ENCODE measurements at regions not wholly inside any gene's neighbourhood (a gene's known extent, or its start where the extent isn't known, plus 50 kb on each side); places are given as distances from the start of the nearest gene placed in this dataset.

GRCh38 chr2:76256458-76257088, 545.9 kb upstream of the GCFC2 start:
- Histone ChIP-seq H4K20me1 (ENCODE audit: control insufficient read depth, extremely low read depth, insufficient read depth, low read length) (no peaks in the 10 kb centered on the region), H3K36me3 (ENCODE audit: control insufficient read depth, insufficient read depth, low read length) (no peaks in the 10 kb centered on the region), H3K4me1 (ENCODE audit: control insufficient read depth, extremely low read depth, insufficient read depth, low read length) (no peaks in the 10 kb centered on the region), H2AFZ (ENCODE audit: low read length) (no peak overlapping the region), H3K27ac (ENCODE audit: insufficient read depth, low read length) (no peak overlapping the region), H3K4me2 (ENCODE audit: extremely low read depth, insufficient read depth, low read length) (no peak overlapping the region), H3K4me3 (replicated peaks in 1 of 4; ENCODE audit: control extremely low read depth in 1 of 4, insufficient read depth in 1 of 4, low read depth in 3 of 4, low read length in 4 of 4) (no peak overlapping the region), H3K9ac (ENCODE audit: insufficient read depth, low read length) (no peak overlapping the region), H3K9me3 (ENCODE audit: control insufficient read depth, insufficient read depth, low read depth, low read length) (no peaks in the 10 kb centered on the region), H3K79me2 (ENCODE audit: control insufficient read depth, insufficient read depth, low read length) (no peaks in the 10 kb centered on the region), H3K27me3 (ENCODE audit: control insufficient read depth, insufficient read depth, low read length) (no peaks in the 10 kb centered on the region)
- no peak for TF ChIP-seq CTCF (conservative IDR thresholded peaks at IDR 0.05 in 1 of 2, IDR thresholded peaks at IDR 0.05 in 1 of 2; ENCODE audit: low read depth in 1 of 2, low read length in 2 of 2)
- TF ChIP-seq EZH2 (IDR thresholded peaks at IDR 0.05; ENCODE audit: low read length, missing control alignments) = no peak
- DNase-seq (ENCODE audit: low read depth in 2 of 2) = no peak

GRCh38 chr2:76252704-76253103, 542.0 kb upstream of the GCFC2 start:
- no peak overlapping the region for H3K4me3 ChIP-seq (replicated peaks in 1 of 4; ENCODE audit: control extremely low read depth in 1 of 4, insufficient read depth in 1 of 4, low read depth in 3 of 4, low read length in 4 of 4)
- no peaks in the 10 kb centered on the region for H3K79me2 ChIP-seq (ENCODE audit: control insufficient read depth, insufficient read depth, low read length)
- H3K4me2 ChIP-seq (ENCODE audit: extremely low read depth, insufficient read depth, low read length) = no peak overlapping the region
- no peaks in the 10 kb centered on the region for H3K27me3 ChIP-seq (ENCODE audit: control insufficient read depth, insufficient read depth, low read length)
- no peak overlapping the region for H3K9ac ChIP-seq (ENCODE audit: insufficient read depth, low read length)
- no peak for DNase-seq (ENCODE audit: low read depth in 2 of 2)
- no peak for TF ChIP-seq EZH2 (IDR thresholded peaks at IDR 0.05; ENCODE audit: low read length, missing control alignments)
- no peak for TF ChIP-seq CTCF (conservative IDR thresholded peaks at IDR 0.05 in 1 of 2, IDR thresholded peaks at IDR 0.05 in 1 of 2; ENCODE audit: low read depth in 1 of 2, low read length in 2 of 2)
- H4K20me1 ChIP-seq (ENCODE audit: control insufficient read depth, extremely low read depth, insufficient read depth, low read length) = no peaks in the 10 kb centered on the region
- H3K4me1 ChIP-seq (ENCODE audit: control insufficient read depth, extremely low read depth, insufficient read depth, low read length) = no peaks in the 10 kb centered on the region
- no peaks in the 10 kb centered on the region for H3K36me3 ChIP-seq (ENCODE audit: control insufficient read depth, insufficient read depth, low read length)
- H2AFZ ChIP-seq (ENCODE audit: low read length) = no peak overlapping the region
- H3K27ac ChIP-seq (ENCODE audit: insufficient read depth, low read length) = no peak overlapping the region
- H3K9me3 ChIP-seq (ENCODE audit: control insufficient read depth, insufficient read depth, low read depth, low read length) = no peaks in the 10 kb centered on the region

GRCh38 chr2:76251342-76251741, 540.6 kb upstream of the GCFC2 start:
- H3K4me2 ChIP-seq (ENCODE audit: extremely low read depth, insufficient read depth, low read length) = no peak overlapping the region
- no peak overlapping the region for H3K9ac ChIP-seq (ENCODE audit: insufficient read depth, low read length)
- no peaks in the 10 kb centered on the region for H3K36me3 ChIP-seq (ENCODE audit: control insufficient read depth, insufficient read depth, low read length)
- no peak overlapping the region for H3K27ac ChIP-seq (ENCODE audit: insufficient read depth, low read length)
- no peaks in the 10 kb centered on the region for H3K9me3 ChIP-seq (ENCODE audit: control insufficient read depth, insufficient read depth, low read depth, low read length)
- no peak for TF ChIP-seq CTCF (conservative IDR thresholded peaks at IDR 0.05 in 1 of 2, IDR thresholded peaks at IDR 0.05 in 1 of 2; ENCODE audit: low read depth in 1 of 2, low read length in 2 of 2)
- no peak for TF ChIP-seq EZH2 (IDR thresholded peaks at IDR 0.05; ENCODE audit: low read length, missing control alignments)
- no peaks in the 10 kb centered on the region for H4K20me1 ChIP-seq (ENCODE audit: control insufficient read depth, extremely low read depth, insufficient read depth, low read length)
- no peak overlapping the region for H3K4me3 ChIP-seq (replicated peaks in 1 of 4; ENCODE audit: control extremely low read depth in 1 of 4, insufficient read depth in 1 of 4, low read depth in 3 of 4, low read length in 4 of 4)
- H3K79me2 ChIP-seq (ENCODE audit: control insufficient read depth, insufficient read depth, low read length) = no peaks in the 10 kb centered on the region
- no peaks in the 10 kb centered on the region for H3K27me3 ChIP-seq (ENCODE audit: control insufficient read depth, insufficient read depth, low read length)
- H3K4me1 ChIP-seq (ENCODE audit: control insufficient read depth, extremely low read depth, insufficient read depth, low read length) = no peaks in the 10 kb centered on the region
- H2AFZ ChIP-seq (ENCODE audit: low read length) = no peak overlapping the region
- DNase-seq (ENCODE audit: low read depth in 2 of 2) = no peak
